ENCODE measurements at regions not wholly inside any gene's neighbourhood (a gene's known extent, or its start where the extent isn't known, plus 50 kb on each side); places are given as distances from the start of the nearest gene placed in this dataset.

- Mint-ChIP-seq H3K27ac (ENCODE audit: unreplicated experiment) (no peak overlapping the region), H3K4me1 (ENCODE audit: low read depth, unreplicated experiment) (no peaks in the 10 kb centered on the region), H3K9me3 (ENCODE audit: unreplicated experiment) (no peaks in the 10 kb centered on the region), H3K36me3 (ENCODE audit: insufficient read depth, unreplicated experiment) (no peaks in the 10 kb centered on the region), H3K27me3 (ENCODE audit: insufficient read depth, unreplicated experiment) (peaks cover 8% of the 10 kb centered on the region), H3K4me3 (ENCODE audit: unreplicated experiment) (no peak overlapping the region)
- no peak for DNase-seq
- Histone ChIP-seq H3K9me3 (no peaks in the 10 kb centered on the region), H3K4me1 (no peaks in the 10 kb centered on the region), H3K4me3 (ENCODE audit: low read depth, low read length) (no peak overlapping the region), H3K27me3 (replicated peaks; ENCODE audit: control insufficient read depth, insufficient read depth, low read length) (no peaks in the 10 kb centered on the region), H3K36me3 (ENCODE audit: control insufficient read depth, insufficient read depth, low read length) (no peaks in the 10 kb centered on the region)
- intact Hi-C loops (cut with micrococcal nuclease; ENCODE audit: unreplicated experiment): no loop called here
- ChIA-PET POLR2A (no interaction called here), CTCF (no interaction called here)
- BruUV-seq (replicated peaks): no TSS peak
- TF ChIP-seq, protein P1, sequence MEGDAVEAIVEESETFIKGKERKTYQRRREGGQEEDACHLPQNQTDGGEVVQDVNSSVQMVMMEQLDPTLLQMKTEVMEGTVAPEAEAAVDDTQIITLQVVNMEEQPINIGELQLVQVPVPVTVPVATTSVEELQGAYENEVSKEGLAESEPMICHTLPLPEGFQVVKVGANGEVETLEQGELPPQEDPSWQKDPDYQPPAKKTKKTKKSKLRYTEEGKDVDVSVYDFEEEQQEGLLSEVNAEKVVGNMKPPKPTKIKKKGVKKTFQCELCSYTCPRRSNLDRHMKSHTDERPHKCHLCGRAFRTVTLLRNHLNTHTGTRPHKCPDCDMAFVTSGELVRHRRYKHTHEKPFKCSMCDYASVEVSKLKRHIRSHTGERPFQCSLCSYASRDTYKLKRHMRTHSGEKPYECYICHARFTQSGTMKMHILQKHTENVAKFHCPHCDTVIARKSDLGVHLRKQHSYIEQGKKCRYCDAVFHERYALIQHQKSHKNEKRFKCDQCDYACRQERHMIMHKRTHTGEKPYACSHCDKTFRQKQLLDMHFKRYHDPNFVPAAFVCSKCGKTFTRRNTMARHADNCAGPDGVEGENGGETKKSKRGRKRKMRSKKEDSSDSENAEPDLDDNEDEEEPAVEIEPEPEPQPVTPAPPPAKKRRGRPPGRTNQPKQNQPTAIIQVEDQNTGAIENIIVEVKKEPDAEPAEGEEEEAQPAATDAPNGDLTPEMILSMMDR (IDR thresholded peaks at IDR 0.05; ENCODE audit: insufficient read depth in 1 of 2, low read depth in 1 of 2, low read length in 1 of 2, severe bottlenecking in 1 of 2, unreplicated experiment in 1 of 2): no peak
Measured at GRCh38 chr7:106504207-106504606, 156.8 kb downstream of the CCDC71L start.

DNA sequence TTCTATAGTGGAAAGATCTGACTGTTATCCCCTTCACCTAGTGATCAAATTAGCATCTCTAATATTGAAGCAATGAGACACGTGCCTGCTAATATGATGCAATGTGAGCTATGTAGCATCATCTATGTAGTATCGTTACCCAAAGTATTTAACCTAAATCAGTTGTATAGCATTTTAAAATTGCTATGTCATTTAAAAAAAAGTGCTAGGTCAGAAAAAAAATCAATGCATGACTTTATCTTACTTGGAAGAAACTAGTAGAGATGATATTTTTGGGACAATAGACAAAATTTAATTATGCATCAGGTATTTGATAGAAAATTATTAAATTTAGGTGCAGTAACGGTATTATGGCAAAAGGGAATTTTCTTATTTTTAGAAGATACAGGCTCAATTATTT lies 157.3 kb downstream of the CCDC71L start:
- ChIA-PET POLR2A (no interaction called here), CTCF (no interaction called here)
- no peaks in the 10 kb centered on the region for H3K36me3 ChIP-seq (ENCODE audit: control insufficient read depth, insufficient read depth, low read length)
- H3K9me3 ChIP-seq: no peaks in the 10 kb centered on the region
- H3K27me3 Mint-ChIP-seq (ENCODE audit: insufficient read depth, unreplicated experiment): peaks cover 8% of the 10 kb centered on the region
- TF ChIP-seq, protein P1 (IDR thresholded peaks at IDR 0.05; ENCODE audit: insufficient read depth in 1 of 2, low read depth in 1 of 2, low read length in 1 of 2, severe bottlenecking in 1 of 2, unreplicated experiment in 1 of 2): no peak
- H3K4me1 ChIP-seq: no peaks in the 10 kb centered on the region
- DNase-seq: no peak
- H3K27ac Mint-ChIP-seq (ENCODE audit: unreplicated experiment): no peak overlapping the region
- H3K9me3 Mint-ChIP-seq (ENCODE audit: unreplicated experiment): no peaks in the 10 kb centered on the region
- H3K4me3 Mint-ChIP-seq (ENCODE audit: unreplicated experiment): no peak overlapping the region
- no peaks in the 10 kb centered on the region for H3K27me3 ChIP-seq (replicated peaks; ENCODE audit: control insufficient read depth, insufficient read depth, low read length)
- intact Hi-C loops (cut with micrococcal nuclease; ENCODE audit: unreplicated experiment): no loop called here
- H3K4me1 Mint-ChIP-seq (ENCODE audit: low read depth, unreplicated experiment): no peaks in the 10 kb centered on the region
- BruUV-seq (replicated peaks): no TSS peak
- H3K36me3 Mint-ChIP-seq (ENCODE audit: insufficient read depth, unreplicated experiment): no peaks in the 10 kb centered on the region
- no peak overlapping the region for H3K4me3 ChIP-seq (ENCODE audit: low read depth, low read length)

GRCh38 chr7:106501605-106502580 lies 159.1 kb downstream of the CCDC71L start:
- H3K36me3 Mint-ChIP-seq (ENCODE audit: insufficient read depth, unreplicated experiment): no peaks in the 10 kb centered on the region
- Histone ChIP-seq H3K4me3 (ENCODE audit: low read depth, low read length) (no peak overlapping the region), H3K36me3 (ENCODE audit: control insufficient read depth, insufficient read depth, low read length) (no peaks in the 10 kb centered on the region), H3K9me3 (no peaks in the 10 kb centered on the region), H3K27me3 (replicated peaks; ENCODE audit: control insufficient read depth, insufficient read depth, low read length) (no peaks in the 10 kb centered on the region), H3K4me1 (no peaks in the 10 kb centered on the region)
- H3K27ac Mint-ChIP-seq (ENCODE audit: unreplicated experiment): no peak overlapping the region
- ChIA-PET CTCF (interaction anchor here (0.6 kb wide), 1 partner anchor 41 kb away, joined by 4 read pairs; no protein-coding TSS in a partner anchor), POLR2A (no interaction called here)
- peaks cover 7% of the 10 kb centered on the region for H3K27me3 Mint-ChIP-seq (ENCODE audit: insufficient read depth, unreplicated experiment)
- H3K9me3 Mint-ChIP-seq (ENCODE audit: unreplicated experiment): no peaks in the 10 kb centered on the region
- no TSS peak for BruUV-seq (replicated peaks)
- TF ChIP-seq, protein P1 (IDR thresholded peaks at IDR 0.05; ENCODE audit: insufficient read depth in 1 of 2, low read depth in 1 of 2, low read length in 1 of 2, severe bottlenecking in 1 of 2, unreplicated experiment in 1 of 2): no peak
- no peaks in the 10 kb centered on the region for H3K4me1 Mint-ChIP-seq (ENCODE audit: low read depth, unreplicated experiment)
- H3K4me3 Mint-ChIP-seq (ENCODE audit: unreplicated experiment): no peak overlapping the region
- intact Hi-C loops (cut with micrococcal nuclease; ENCODE audit: unreplicated experiment): no loop called here
- DNase-seq: no peak

All from Caco-2 (cell line).